Activated T-helper 1 cell treated with anti-CD3 and anti-CD28 coated beads, Interleukin-12 subunit alpha, Interleukin-12 subunit beta, Interleukin-2, Interleukin-4 antibody, amounts not matched to agents 30 ng/mL and 10 ng/mL and 1 ng/mL, durations not matched to agents 14 hours and 24 hours and 36 hours (primary cell): ENCODE measurements at regions not wholly inside any gene's neighbourhood (a gene's known extent, or its start where the extent isn't known, plus 50 kb on each side); places are given as distances from the start of the nearest gene placed in this dataset.

Experiments
- DNase-seq: peaks from one replicate; pipeline ENCODE4 v3.0.0; 2021; ENCODE audit warnings: low spot score
- H3K27ac Mint-ChIP-seq: one replicate; pipeline ENCODE4 v1.8.0; 2021; ENCODE audit warnings: mild to moderate bottlenecking, mixed read lengths
- H3K27me3 Mint-ChIP-seq: one replicate; pipeline ENCODE4 v1.8.0; 2022; ENCODE audit warnings: mild to moderate bottlenecking, moderate library complexity, mixed read lengths; ENCODE audit not compliant: insufficient read depth
- H3K36me3 Mint-ChIP-seq: one replicate; pipeline ENCODE4 v1.8.0; 2021; ENCODE audit warnings: low read depth, mixed read lengths
- H3K4me1 Mint-ChIP-seq: one replicate; pipeline ENCODE4 v1.8.0; 2021; ENCODE audit warnings: low read depth, mixed read lengths
- H3K4me3 Mint-ChIP-seq: one replicate; pipeline ENCODE4 v1.8.0; 2021; ENCODE audit warnings: mild to moderate bottlenecking, moderate library complexity, mixed read lengths
- H3K9me3 Mint-ChIP-seq: one replicate; pipeline ENCODE4 v1.8.0; 2021; ENCODE audit warnings: mixed read lengths
- intact Hi-C: fragments of 100-400 bp; cut with micrococcal nuclease; formaldehyde crosslinking; loops from one replicate; pipeline ENCODE4 v1.15.1; 2024

- H3K27ac Mint-ChIP-seq: peak overlapping the region; percentile 13
- no peaks in the 10 kb centered on the region for H3K36me3 Mint-ChIP-seq
- peaks cover 23% of the 10 kb centered on the region for H3K27me3 Mint-ChIP-seq
- no peak for DNase-seq
- no peak overlapping the region for H3K4me3 Mint-ChIP-seq
- intact Hi-C loops: no loop called here
- H3K9me3 Mint-ChIP-seq: peaks cover 6% of the 10 kb centered on the region
- peaks cover 9% of the 10 kb centered on the region for H3K4me1 Mint-ChIP-seq
These were observed 143.8 kb downstream of the TNFSF18 start for GRCh38 chr1:172906778-172907592.

- Mint-ChIP-seq H3K36me3 (no peaks in the 10 kb centered on the region), H3K4me1 (peaks cover 9% of the 10 kb centered on the region), H3K9me3 (peaks cover 11% of the 10 kb centered on the region), H3K27ac (no peak overlapping the region), H3K4me3 (no peak overlapping the region), H3K27me3 (peaks cover 23% of the 10 kb centered on the region)
- DNase-seq: no peak
- intact Hi-C loops: no loop called here
These were observed 142.9 kb downstream of the TNFSF18 start for GRCh38 chr1:172907834-172908326.

- H3K27ac Mint-ChIP-seq: no peak overlapping the region
- intact Hi-C loops: no loop called here
- DNase-seq: no peak
- peaks cover 20% of the 10 kb centered on the region for H3K9me3 Mint-ChIP-seq
- peaks cover 4% of the 10 kb centered on the region for H3K36me3 Mint-ChIP-seq
- H3K27me3 Mint-ChIP-seq: peaks cover 22% of the 10 kb centered on the region
- H3K4me3 Mint-ChIP-seq: no peak overlapping the region
- peaks cover 9% of the 10 kb centered on the region for H3K4me1 Mint-ChIP-seq
These were observed 141.0 kb downstream of the TNFSF18 start for GRCh38 chr1:172909606-172910326.

- H3K9me3 Mint-ChIP-seq: peaks cover 21% of the 10 kb centered on the region
- peaks cover 18% of the 10 kb centered on the region for H3K27me3 Mint-ChIP-seq
- H3K4me1 Mint-ChIP-seq: no peaks in the 10 kb centered on the region
- H3K27ac Mint-ChIP-seq: no peak overlapping the region
- H3K36me3 Mint-ChIP-seq: peaks cover 6% of the 10 kb centered on the region
- H3K4me3 Mint-ChIP-seq: no peak overlapping the region
- intact Hi-C loops: no loop called here
- DNase-seq: no peak
These were observed 137.9 kb downstream of the TNFSF18 start for GRCh38 chr1:172912765-172913260.

GRCh38 chr1:172914501-172915144, 136.1 kb downstream of the TNFSF18 start:
- no peak overlapping the region for H3K27ac Mint-ChIP-seq
- no peaks in the 10 kb centered on the region for H3K4me1 Mint-ChIP-seq
- DNase-seq: no peak
- peaks cover 21% of the 10 kb centered on the region for H3K9me3 Mint-ChIP-seq
- peaks cover 16% of the 10 kb centered on the region for H3K27me3 Mint-ChIP-seq
- peaks cover 6% of the 10 kb centered on the region for H3K36me3 Mint-ChIP-seq
- H3K4me3 Mint-ChIP-seq: no peak overlapping the region
- intact Hi-C loops: no loop called here

- DNase-seq: no peak
- Mint-ChIP-seq H3K9me3 (peaks cover 21% of the 10 kb centered on the region), H3K4me3 (no peak overlapping the region), H3K36me3 (peaks cover 6% of the 10 kb centered on the region), H3K27ac (no peak overlapping the region), H3K4me1 (no peaks in the 10 kb centered on the region), H3K27me3 (peaks cover 14% of the 10 kb centered on the region)
- intact Hi-C loops: no loop called here
These were observed 135.5 kb downstream of the TNFSF18 start for GRCh38 chr1:172915271-172915670.

GRCh38 chr1:172916116-172916515, 134.6 kb downstream of the TNFSF18 start:
- Mint-ChIP-seq H3K27me3 (peaks cover 14% of the 10 kb centered on the region), H3K27ac (no peak overlapping the region), H3K4me3 (no peak overlapping the region), H3K4me1 (no peaks in the 10 kb centered on the region), H3K36me3 (peaks cover 6% of the 10 kb centered on the region), H3K9me3 (peaks cover 21% of the 10 kb centered on the region)
- DNase-seq: no peak
- intact Hi-C loops: no loop called here

GRCh38 chr1:172917972-172918371, 132.8 kb downstream of the TNFSF18 start:
- Mint-ChIP-seq H3K4me1 (no peaks in the 10 kb centered on the region), H3K27ac (no peak overlapping the region), H3K27me3 (peaks cover 10% of the 10 kb centered on the region), H3K9me3 (peaks cover 14% of the 10 kb centered on the region), H3K4me3 (no peak overlapping the region), H3K36me3 (peaks cover 6% of the 10 kb centered on the region)
- DNase-seq: no peak
- intact Hi-C loops: no loop called here

- H3K9me3 Mint-ChIP-seq: peaks cover 9% of the 10 kb centered on the region
- no peak overlapping the region for H3K4me3 Mint-ChIP-seq
- H3K4me1 Mint-ChIP-seq: no peaks in the 10 kb centered on the region
- peaks cover 8% of the 10 kb centered on the region for H3K27me3 Mint-ChIP-seq
- no peak overlapping the region for H3K27ac Mint-ChIP-seq
- peaks cover 4% of the 10 kb centered on the region for H3K36me3 Mint-ChIP-seq
- DNase-seq: no peak
- intact Hi-C loops: no loop called here
These were observed 132.3 kb downstream of the TNFSF18 start for GRCh38 chr1:172918478-172918877.

- Mint-ChIP-seq H3K27ac (no peak overlapping the region), H3K4me3 (no peak overlapping the region), H3K27me3 (peaks cover 5% of the 10 kb centered on the region), H3K9me3 (no peaks in the 10 kb centered on the region), H3K4me1 (no peaks in the 10 kb centered on the region), H3K36me3 (no peaks in the 10 kb centered on the region)
- intact Hi-C loops: no loop called here
- no peak for DNase-seq
These were observed 124.7 kb downstream of the TNFSF18 start for GRCh38 chr1:172926070-172926469.

GRCh38 chr1:172928412-172928811, 122.3 kb downstream of the TNFSF18 start:
- Mint-ChIP-seq H3K4me3 (no peak overlapping the region), H3K36me3 (peaks cover 2% of the 10 kb centered on the region), H3K27me3 (peaks cover 9% of the 10 kb centered on the region), H3K4me1 (no peaks in the 10 kb centered on the region), H3K9me3 (no peaks in the 10 kb centered on the region), H3K27ac (no peak overlapping the region)
- intact Hi-C loops: no loop called here
- DNase-seq: no peak

- no peaks in the 10 kb centered on the region for H3K9me3 Mint-ChIP-seq
- H3K27me3 Mint-ChIP-seq: peaks cover 9% of the 10 kb centered on the region
- DNase-seq: no peak
- H3K4me3 Mint-ChIP-seq: no peak overlapping the region
- peaks cover 2% of the 10 kb centered on the region for H3K36me3 Mint-ChIP-seq
- no peak overlapping the region for H3K27ac Mint-ChIP-seq
- peaks cover 6% of the 10 kb centered on the region for H3K4me1 Mint-ChIP-seq
- intact Hi-C loops: no loop called here
These were observed 121.7 kb downstream of the TNFSF18 start for GRCh38 chr1:172929006-172929405.

GRCh38 chr1:172930142-172930541, 120.6 kb downstream of the TNFSF18 start:
- Mint-ChIP-seq H3K4me3 (no peak overlapping the region), H3K27ac (no peak overlapping the region), H3K27me3 (peaks cover 9% of the 10 kb centered on the region), H3K9me3 (no peaks in the 10 kb centered on the region), H3K36me3 (peaks cover 2% of the 10 kb centered on the region), H3K4me1 (peaks cover 14% of the 10 kb centered on the region)
- DNase-seq: no peak
- intact Hi-C loops: no loop called here
